GM18508 (cell line): ENCODE measurements at regions not wholly inside any gene's neighbourhood (a gene's known extent, or its start where the extent isn't known, plus 50 kb on each side); places are given as distances from the start of the nearest gene placed in this dataset.

ENCODE experiments used
- ATAC-seq: cut with Tn5 transposase; IDR thresholded peaks from one replicate; pipeline ENCODE4 v1.9.1; 2021; ENCODE audit warnings: moderate number of reproducible peaks; ENCODE audit not compliant: insufficient read depth, unreplicated experiment

DNA sequence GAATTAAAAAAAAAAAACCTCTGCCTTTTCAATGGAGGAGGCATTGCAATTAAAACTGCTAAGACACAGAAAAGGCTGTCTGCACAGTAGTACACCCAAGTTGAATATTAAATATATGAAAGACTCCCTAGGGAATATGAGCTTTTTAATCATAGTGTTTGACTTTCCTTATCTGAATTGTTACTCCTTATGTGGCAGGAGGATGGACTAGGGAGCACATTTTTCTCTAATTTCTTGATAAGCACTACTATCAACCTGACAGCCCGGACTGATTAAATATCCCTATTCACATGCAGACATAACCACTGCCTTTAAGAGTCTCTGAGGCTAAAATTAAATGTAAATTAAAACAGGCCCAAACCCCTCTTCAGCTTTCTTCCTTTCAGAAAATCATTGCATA is 428.6 kb upstream of the GJE1 start:
- ATAC-seq: no peak

DNA sequence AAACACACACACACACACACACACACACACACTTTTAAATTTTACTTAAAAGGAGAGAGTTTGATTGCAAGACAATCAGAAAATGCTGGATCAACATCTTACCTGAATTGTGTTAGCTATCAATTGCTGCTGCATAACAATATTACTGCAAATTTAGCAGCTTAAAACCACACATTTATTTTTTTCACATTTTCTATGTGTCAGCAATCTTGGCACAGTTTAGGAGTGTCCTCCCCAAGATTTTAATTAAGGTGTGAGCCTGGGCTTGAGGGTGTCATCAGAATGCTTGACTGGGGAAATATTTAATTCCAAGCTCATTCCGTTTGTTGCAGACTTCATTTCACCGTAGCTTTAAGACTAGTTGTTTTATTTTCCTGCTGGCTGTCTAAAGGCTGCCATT is 431.0 kb upstream of the GJE1 start:
- no peak for ATAC-seq

- ATAC-seq: no peak
Measured at GRCh38 chr6:141700819-141701218, 431.9 kb upstream of the GJE1 start.

DNA sequence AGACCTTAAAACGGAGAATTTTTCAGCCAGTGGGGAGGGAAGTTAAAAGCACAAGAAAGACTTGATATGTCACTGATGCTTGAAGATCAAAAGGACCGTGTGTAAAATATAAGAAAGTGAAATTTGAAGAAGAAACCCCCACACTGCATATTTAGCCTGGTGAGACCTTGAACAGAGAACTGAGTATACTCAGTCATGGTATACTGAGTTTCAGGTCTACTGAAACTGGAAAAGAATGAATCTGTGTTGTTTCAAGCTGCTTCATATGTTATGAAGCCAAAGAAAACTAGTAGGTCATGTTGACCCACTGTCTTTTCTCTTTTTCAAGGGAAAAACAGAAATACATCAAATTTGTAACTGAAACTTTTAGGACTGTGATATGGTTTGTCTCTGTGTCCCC is 443.8 kb upstream of the GJE1 start:
- ATAC-seq: peak; percentile 61

GRCh38 chr6:141685416-141685815 is 447.3 kb upstream of the GJE1 start:
- ATAC-seq: no peak

DNA sequence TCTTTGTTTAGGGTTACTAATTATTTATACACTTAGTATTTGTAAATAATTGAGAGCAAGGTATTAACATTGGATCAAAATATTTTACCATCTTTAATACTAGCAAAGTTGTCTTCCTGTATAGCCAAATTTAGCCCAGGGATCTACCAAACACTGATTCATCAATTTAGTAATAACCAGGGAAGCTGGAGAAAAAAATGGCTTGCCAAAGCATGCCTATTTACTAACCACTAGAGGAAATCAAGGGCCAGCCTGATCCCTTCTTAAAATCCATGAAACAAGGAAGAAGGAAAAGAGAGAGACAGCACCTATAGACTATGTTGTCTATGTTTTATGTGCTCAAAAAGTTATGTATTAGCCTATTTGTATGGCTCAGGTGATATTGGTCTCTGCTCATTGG is 450.3 kb upstream of the GJE1 start:
- ATAC-seq: no peak

DNA sequence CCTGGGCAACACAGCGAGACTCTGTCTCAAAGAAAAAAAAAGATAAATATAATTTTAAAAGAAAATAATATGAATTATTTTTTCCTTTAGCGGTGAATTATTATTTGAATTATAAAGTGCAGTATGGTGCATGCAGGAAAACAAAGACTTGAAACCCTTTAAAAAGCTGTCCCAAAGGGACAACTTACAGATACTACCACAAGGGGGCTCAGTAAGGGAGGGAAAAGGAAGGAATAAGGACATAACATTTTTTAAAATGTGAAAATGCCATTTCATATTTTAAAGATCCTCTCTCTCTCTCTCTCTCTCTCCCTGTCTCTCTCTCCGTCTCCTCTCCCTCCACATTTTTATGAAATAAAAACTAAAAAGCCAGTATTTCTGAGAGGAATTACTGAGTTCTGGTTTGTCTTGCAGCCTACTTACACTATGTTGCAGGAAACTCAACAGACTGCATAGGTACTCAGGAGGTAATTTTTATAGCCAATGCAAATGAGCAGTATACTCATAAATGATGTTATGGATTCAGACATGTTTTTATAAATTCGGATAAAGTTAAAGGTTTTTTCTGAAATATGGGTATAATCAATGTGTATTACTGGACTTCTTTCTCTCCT is 455.0 kb upstream of the GJE1 start:
- no peak for ATAC-seq

- no peak for ATAC-seq
Measured at GRCh38 chr6:141675957-141676356, 456.8 kb upstream of the GJE1 start.

GRCh38 chr6:141669141-141669540 is 463.6 kb upstream of the GJE1 start:
- no peak for ATAC-seq

DNA sequence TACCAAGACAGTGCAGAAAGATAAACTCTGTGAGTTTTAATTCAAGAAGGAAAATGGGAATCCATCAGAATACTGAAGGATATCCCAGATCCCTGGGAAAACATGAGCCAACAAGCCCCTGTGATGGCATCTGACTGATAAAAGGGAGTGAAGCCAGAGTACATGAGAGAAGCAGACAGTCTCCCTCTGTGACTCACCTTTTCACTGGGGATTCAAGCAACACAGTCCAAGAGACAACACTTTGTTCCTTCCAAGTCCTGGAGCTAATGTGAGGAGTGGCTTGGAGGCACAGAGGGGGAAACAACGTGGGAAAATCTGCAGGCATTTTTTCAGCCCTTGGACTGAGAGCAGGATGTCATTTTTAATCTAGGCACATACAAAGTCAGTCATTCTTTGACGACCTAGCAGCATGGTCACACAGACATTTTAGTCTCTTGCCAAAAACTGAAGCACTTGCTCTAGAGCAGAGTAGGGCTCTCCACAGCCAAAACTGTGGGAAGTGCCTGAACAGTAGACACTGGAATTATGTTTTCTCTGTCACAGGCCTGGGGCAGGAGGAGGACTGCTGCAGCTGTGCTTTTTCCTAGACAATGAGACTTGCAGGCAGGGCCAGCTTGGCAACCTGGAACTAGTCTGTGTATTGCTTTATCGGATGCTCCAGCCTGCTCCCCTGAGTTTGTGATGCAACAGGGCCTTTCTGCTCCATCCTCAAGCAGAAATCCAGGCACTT is 465.0 kb upstream of the GJE1 start:
- no peak for ATAC-seq

DNA sequence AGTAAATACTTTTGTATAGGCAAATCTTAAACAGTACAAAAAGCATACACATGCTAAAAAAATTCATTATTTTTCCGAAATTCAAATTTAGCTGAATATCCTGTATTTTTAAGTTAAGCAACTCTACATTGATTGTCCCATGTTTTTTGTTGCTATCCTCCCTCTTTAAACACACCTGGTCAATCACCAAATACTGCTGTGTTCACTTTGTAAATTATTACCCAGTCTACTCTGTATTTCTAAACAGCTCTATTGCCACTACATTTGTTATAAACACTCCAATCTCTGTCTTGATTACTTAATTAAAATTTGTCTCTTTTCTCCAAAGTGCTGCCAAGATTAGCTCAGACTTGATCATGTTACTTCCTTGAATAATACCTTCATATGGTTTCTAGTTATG is 466.5 kb upstream of the GJE1 start:
- no peak for ATAC-seq

DNA sequence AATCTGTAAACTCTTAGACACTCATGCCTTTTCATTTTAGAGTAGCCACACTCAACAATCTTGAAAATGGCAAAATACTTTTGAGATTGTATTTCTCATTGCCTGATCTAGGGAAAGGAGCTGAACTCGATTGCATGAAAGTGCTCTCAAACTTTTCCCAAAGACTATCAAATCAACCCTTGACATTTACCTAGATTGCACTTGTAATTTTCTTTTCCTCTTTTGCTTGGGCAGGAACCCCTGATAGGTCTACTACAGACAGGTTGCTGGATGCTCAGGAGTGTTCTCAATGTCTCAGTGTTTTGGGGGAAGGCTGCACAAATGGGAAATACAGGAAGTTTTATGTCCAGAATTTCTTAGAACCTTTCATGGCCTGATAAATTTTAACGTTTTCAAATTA is 468.0 kb upstream of the GJE1 start:
- no peak for ATAC-seq

DNA sequence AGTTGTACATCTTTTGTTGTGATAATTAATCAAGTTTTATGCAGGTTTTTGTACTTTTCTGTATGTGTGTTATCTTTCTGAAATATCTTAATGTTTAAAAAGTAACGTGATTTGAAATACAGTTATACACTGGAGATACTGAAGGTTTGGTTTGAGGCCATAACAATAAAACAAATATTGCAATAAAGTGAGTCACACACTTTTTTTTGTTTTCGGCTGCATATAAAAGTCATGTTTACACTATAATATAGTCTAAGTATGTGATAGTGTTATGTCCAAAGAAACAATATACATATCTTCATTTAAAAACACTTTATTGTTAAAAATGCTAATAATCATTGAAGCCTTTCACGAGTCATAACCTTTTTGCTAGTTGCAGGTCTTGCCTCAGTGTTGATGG is 473.1 kb upstream of the GJE1 start:
- ATAC-seq: no peak

GRCh38 chr6:141658696-141659095 is 474.0 kb upstream of the GJE1 start:
- no peak for ATAC-seq

- ATAC-seq: no peak
Measured at GRCh38 chr6:141657812-141658211, 474.9 kb upstream of the GJE1 start.

DNA sequence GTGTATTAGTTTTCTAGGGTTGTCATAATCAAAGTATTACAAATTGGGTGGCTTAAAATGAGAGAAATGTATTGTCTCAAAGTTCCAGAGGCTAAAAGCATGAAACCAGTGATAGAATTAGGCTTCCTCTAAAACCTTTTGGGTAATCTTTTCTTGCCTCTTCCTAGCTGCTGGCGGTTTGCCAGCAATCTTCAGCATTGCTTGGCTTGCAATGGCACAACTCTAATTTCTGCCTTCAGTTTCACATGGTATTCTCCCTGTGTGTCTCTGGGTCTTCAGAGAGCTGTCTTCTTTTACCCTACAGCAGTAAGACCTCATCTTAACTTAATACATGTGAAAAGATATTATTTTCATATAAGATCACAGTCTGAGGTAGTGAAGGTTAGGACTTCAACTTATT is 479.1 kb upstream of the GJE1 start:
- ATAC-seq: no peak

DNA sequence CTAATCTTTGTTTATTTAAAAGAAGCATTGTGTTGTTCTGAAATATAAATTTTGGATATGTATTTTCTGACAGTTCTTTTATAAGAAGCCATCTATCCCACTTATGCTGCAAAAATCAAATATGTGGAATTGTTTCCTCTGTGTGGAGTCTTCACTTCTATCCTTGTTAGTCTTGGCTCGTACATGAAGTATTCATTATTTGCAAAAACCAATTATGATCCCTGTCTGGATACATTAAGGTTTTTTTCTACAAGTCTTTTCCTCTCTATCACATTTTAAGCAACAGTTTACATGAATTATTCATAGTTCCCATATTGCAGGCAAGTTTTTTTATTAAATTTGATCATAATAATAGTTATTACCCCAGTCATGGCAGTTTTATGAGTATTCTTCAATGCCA is 490.8 kb upstream of the GJE1 start:
- no peak for ATAC-seq

DNA sequence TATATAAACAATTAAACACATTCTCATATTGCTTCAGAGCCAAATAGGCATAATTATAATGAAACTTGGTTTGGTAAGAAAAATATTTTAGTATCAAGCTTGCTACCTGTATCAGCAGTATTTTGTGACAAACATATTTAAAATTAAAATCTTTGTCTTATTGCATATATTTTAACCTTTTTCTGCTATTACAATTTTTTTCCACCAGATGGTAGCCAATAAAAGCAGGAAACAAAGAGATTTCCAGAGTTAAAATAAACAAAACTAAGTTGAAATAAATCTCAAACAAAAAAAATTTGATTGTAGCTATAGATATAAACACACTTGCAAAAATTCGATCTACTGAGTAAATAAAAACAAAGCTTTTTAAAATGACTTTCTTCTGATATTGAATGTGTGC is 491.3 kb upstream of the GJE1 start:
- no peak for ATAC-seq

DNA sequence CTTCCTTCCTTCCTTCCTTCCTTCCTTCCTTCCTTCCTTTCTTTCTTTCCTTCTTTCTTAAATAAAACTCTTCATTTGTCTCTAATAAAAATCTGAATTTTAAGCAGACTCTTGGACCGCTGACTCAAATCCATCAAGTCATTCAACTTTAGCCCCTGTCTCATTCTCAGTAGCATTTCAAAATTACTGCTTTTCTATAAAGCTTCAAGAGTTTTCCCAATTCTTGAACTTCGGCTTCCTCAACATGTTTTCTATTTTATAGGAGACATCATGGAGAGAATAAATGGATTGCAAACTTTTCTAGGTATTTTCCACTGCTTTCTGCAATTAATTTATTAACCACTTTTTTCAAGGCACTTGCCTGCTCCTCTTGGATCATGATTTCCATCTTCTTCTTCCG is 497.1 kb upstream of the GJE1 start:
- no peak for ATAC-seq

GRCh38 chr6:141634269-141634668 is 498.5 kb upstream of the GJE1 start:
- no peak for ATAC-seq

DNA sequence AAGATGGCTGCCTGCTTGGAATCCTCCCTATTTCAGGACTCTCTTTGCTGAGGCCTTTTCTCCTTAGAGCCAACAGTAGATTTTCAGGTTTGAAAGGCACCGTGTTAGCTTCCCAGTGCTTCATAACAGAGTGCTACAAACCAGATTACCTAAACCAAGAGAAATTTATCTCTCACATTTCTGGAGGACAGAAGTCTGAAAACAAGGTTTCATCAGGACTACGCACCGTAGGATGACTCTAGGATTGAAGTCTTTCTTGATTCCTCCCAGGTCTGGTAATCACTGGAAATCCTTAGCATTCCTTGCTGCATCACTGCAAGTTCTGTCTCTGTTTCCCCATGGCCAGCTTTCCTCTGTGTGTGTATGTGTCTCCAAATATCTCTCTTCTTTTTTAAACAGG is 508.4 kb upstream of the GJE1 start:
- no peak for ATAC-seq

- ATAC-seq: no peak
Measured at GRCh38 chr6:141618180-141618581, 514.5 kb upstream of the GJE1 start.
